ENCODE measurements at regions not wholly inside any gene's neighbourhood (a gene's known extent, or its start where the extent isn't known, plus 50 kb on each side); places are given as distances from the start of the nearest gene placed in this dataset.

- no peak for TF ChIP-seq CTCF (IDR thresholded peaks at IDR 0.05; ENCODE audit: borderline replicate concordance, extremely low read depth, low read length, poor library complexity, severe bottlenecking)
- no peak for TF ChIP-seq EZH2 (IDR thresholded peaks at IDR 0.05; ENCODE audit: borderline replicate concordance, low read depth, low read length, severe bottlenecking)
Measured at GRCh38 chr14:87349921-87350320, 643.1 kb downstream of the GALC start.
